H9 (cell line): ENCODE measurements at regions not wholly inside any gene's neighbourhood (a gene's known extent, or its start where the extent isn't known, plus 50 kb on each side); places are given as distances from the start of the nearest gene placed in this dataset.

ENCODE experiments used
- DNase-seq: peaks from one replicate; pipeline ENCODE4 v3.0.0-alpha.2; 2017
- H2AFZ ChIP-seq: one replicate; pipeline ENCODE4 v1.6.1; 2013; ENCODE audit warnings: mild to moderate bottlenecking, low read length, control low read depth, moderate library complexity
- H2AK5ac ChIP-seq: 2 replicates; pipeline ENCODE4 v1.6.1; 2013; ENCODE audit warnings: low read length, control low read depth, mixed read lengths; ENCODE audit not compliant: insufficient read length
- H2BK120ac ChIP-seq: one replicate; pipeline ENCODE4 v1.6.1; 2013; ENCODE audit warnings: low read depth, mild to moderate bottlenecking, low read length, control low read depth, inconsistent platforms; ENCODE audit not compliant: poor library complexity, severe bottlenecking
- H2BK12ac ChIP-seq: 2 replicates; pipeline ENCODE4 v1.6.1; 2013; ENCODE audit warnings: low read length, control low read depth, mixed read lengths, low read depth; ENCODE audit not compliant: insufficient read length
- H2BK15ac ChIP-seq: 2 replicates; pipeline ENCODE4 v1.6.1; 2013; ENCODE audit warnings: low read depth, low read length, control low read depth
- H2BK20ac ChIP-seq: one replicate; pipeline ENCODE4 v1.6.1; 2013; ENCODE audit warnings: low read depth, mild to moderate bottlenecking, low read length, control low read depth, inconsistent platforms; ENCODE audit not compliant: poor library complexity, severe bottlenecking
- H2BK5ac ChIP-seq: 2 replicates; pipeline ENCODE4 v1.6.1; 2013; ENCODE audit warnings: low read length, control low read depth, mixed read lengths; ENCODE audit not compliant: insufficient read length
- H3K14ac ChIP-seq: 2 replicates; pipeline ENCODE4 v1.6.1; 2013; ENCODE audit warnings: low read length, control low read depth; ENCODE audit not compliant: insufficient read depth
- H3K18ac ChIP-seq: 2 replicates; pipeline ENCODE4 v1.6.1; 2013; ENCODE audit warnings: low read depth, mild to moderate bottlenecking, mixed read lengths, low read length, control low read depth; ENCODE audit not compliant: insufficient read length
- H3K23ac ChIP-seq: 2 replicates; pipeline ENCODE4 v1.6.1; 2013; ENCODE audit warnings: low read length, control low read depth, mixed read lengths, low read depth; ENCODE audit not compliant: insufficient read length
- H3K23me2 ChIP-seq: 2 replicates; pipeline ENCODE4 v1.6.1; 2013; ENCODE audit warnings: low read depth, mild to moderate bottlenecking, mixed read lengths, low read length, control low read depth; ENCODE audit not compliant: insufficient read length, poor library complexity, severe bottlenecking
- H3K27ac ChIP-seq: 2 replicates; pipeline ENCODE4 v1.5.1; 2013; ENCODE audit warnings: low read length, control low read depth, mixed read lengths, low read depth; ENCODE audit not compliant: insufficient read length
- H3K27me3 ChIP-seq: 2 replicates; pipeline ENCODE4 v1.6.1; 2013; ENCODE audit warnings: low read length, control low read depth, inconsistent platforms; ENCODE audit not compliant: insufficient read depth
- H3K4ac ChIP-seq: 2 replicates; pipeline ENCODE4 v1.6.1; 2013; ENCODE audit warnings: low read depth, mild to moderate bottlenecking, control low read depth, inconsistent platforms, low read length, moderate library complexity
- H3K4me1 ChIP-seq: 2 replicates; pipeline ENCODE4 v1.6.1; 2013; ENCODE audit warnings: low read length, control low read depth, inconsistent platforms; ENCODE audit not compliant: insufficient read depth
- H3K4me2 ChIP-seq: 2 replicates; pipeline ENCODE4 v1.6.1; 2013; ENCODE audit warnings: low read length, control low read depth, mixed read lengths; ENCODE audit not compliant: insufficient read length, insufficient read depth
- H3K56ac ChIP-seq: 2 replicates; pipeline ENCODE4 v1.6.1; 2013; ENCODE audit warnings: low read depth, mild to moderate bottlenecking, mixed read lengths, low read length, control low read depth; ENCODE audit not compliant: insufficient read length
- H3K79me1 ChIP-seq: 2 replicates; pipeline ENCODE4 v1.6.1; 2013; ENCODE audit warnings: low read depth, mild to moderate bottlenecking, moderate library complexity, low read length, control low read depth, inconsistent platforms; ENCODE audit not compliant: insufficient read depth, poor library complexity, severe bottlenecking
- H3K79me2 ChIP-seq: 2 replicates; pipeline ENCODE4 v1.6.1; 2013; ENCODE audit warnings: low read length, control low read depth, inconsistent platforms; ENCODE audit not compliant: insufficient read depth
- H3K9ac ChIP-seq: 2 replicates; pipeline ENCODE4 v1.6.1; 2013; ENCODE audit warnings: low read length, control low read depth, mixed read lengths; ENCODE audit not compliant: insufficient read length; ENCODE audit errors: extremely low read depth
- H3K9me3 ChIP-seq: one replicate; pipeline ENCODE4 v1.6.1; 2013; ENCODE audit warnings: low read depth, low read length, inconsistent platforms; ENCODE audit not compliant: control insufficient read depth
- H3T11ph ChIP-seq: one replicate; pipeline ENCODE4 v1.6.1; 2013; ENCODE audit warnings: mild to moderate bottlenecking, low read length, control low read depth, inconsistent platforms
- H4K20me1 ChIP-seq: one replicate; pipeline ENCODE4 v1.6.1; 2013; ENCODE audit not compliant: control insufficient read depth, insufficient read length, insufficient read depth
- H4K5ac ChIP-seq: 2 replicates; pipeline ENCODE4 v1.6.1; 2013; ENCODE audit warnings: low read depth, mild to moderate bottlenecking, mixed read lengths, low read length, control low read depth; ENCODE audit not compliant: insufficient read length
- H4K8ac ChIP-seq: replicated peaks from 2 replicates; pipeline ENCODE4 v1.6.1; 2013; ENCODE audit warnings: low read length, control low read depth, mixed read lengths, low read depth; ENCODE audit not compliant: insufficient read length
- H4K91ac ChIP-seq: 2 replicates; pipeline ENCODE4 v1.6.1; 2013; ENCODE audit warnings: low read depth, mild to moderate bottlenecking, moderate library complexity, mixed read lengths, low read length, control low read depth; ENCODE audit not compliant: insufficient read length
- H3K27ac Mint-ChIP-seq, 3 experiments: 2 replicates in 2 of 3; 3 replicates in 1 of 3; pipeline ENCODE4 v1.8.0; 2020 to 2021; ENCODE audit warnings: mixed read lengths in 3 of 3, mild to moderate bottlenecking in 1 of 3, moderate library complexity in 1 of 3
- H3K27me3 Mint-ChIP-seq: 2 replicates; pipeline ENCODE4 v1.8.0; 2021; ENCODE audit warnings: low read depth, mild to moderate bottlenecking, moderate library complexity, mixed read lengths
- H3K36me3 Mint-ChIP-seq, 3 experiments: 2 replicates in 2 of 3; 3 replicates in 1 of 3; pipeline ENCODE4 v1.8.0; 2020 to 2021; ENCODE audit warnings: low read depth in 3 of 3, mixed read lengths in 3 of 3; ENCODE audit not compliant: insufficient read depth in 1 of 3
- H3K4me1 Mint-ChIP-seq, 2 experiments: 2 replicates each; pipeline ENCODE4 v1.8.0; 2020; ENCODE audit warnings: mixed read lengths in 2 of 2
- H3K4me3 Mint-ChIP-seq, 2 experiments: 2 replicates in 1 of 2; 3 replicates in 1 of 2; pipeline ENCODE4 v1.8.0; 2020 to 2021; ENCODE audit warnings: mild to moderate bottlenecking in 2 of 2, mixed read lengths in 2 of 2, moderate library complexity in 1 of 2
- H3K9me3 Mint-ChIP-seq, 2 experiments: 2 replicates in 1 of 2; 3 replicates in 1 of 2; pipeline ENCODE4 v1.8.0; 2020; ENCODE audit warnings: mild to moderate bottlenecking in 2 of 2, mixed read lengths in 2 of 2, moderate library complexity in 1 of 2
- CTCF ChIP-seq: fragments of 200-600 bp; sonication (generic); conservative IDR thresholded peaks from 3 replicates; pipeline ENCODE4 v1.8.0; 2021; ENCODE audit warnings: antibody characterized with exemption, mild to moderate bottlenecking
- WGBS: extraction: QIAGEN DNeasy Blood & Tissue Kit; methylation state at CpG from one replicate; pipeline ENCODE4 v1.1.7; 2013; ENCODE audit warnings: missing lambda C conversion rate, low lambda C conversion rate, mixed read lengths; ENCODE audit not compliant: insufficient read length; ENCODE audit errors: extremely low coverage; 5-methylcytosine and 5-hydroxymethylcytosine counted together

DNA sequence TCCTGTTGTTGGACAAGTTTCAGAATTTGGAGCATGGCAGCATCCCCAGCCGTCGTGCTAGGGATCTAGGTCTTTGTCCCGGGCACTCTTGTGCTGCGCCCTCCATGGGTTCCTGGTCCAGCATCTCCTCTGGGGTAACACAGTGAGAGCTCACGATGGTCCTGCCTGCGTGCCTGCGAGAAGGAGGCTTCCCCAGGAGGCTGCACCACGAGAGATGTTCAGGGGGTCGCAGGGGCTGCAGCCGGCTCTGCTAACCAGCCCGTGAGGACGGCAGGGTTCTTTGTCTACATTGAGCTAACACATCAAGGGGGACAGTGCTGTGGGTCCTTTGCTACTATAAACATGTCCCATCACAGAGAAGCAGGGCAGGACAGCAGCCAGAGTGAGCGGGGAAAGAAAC, 103.9 kb upstream of the SOX1 start:
- Histone ChIP-seq H4K5ac (no peak overlapping the region), H2AFZ (no peak overlapping the region), H3K14ac (no peak overlapping the region), H2BK5ac (no peak overlapping the region), H3K9ac (no peak overlapping the region), H3K18ac (no peak overlapping the region), H4K91ac (no peak overlapping the region), H3K27ac (no peak overlapping the region), H2BK120ac (no peak overlapping the region), H3K4ac (no peak overlapping the region), H2BK20ac (no peak overlapping the region), H2AK5ac (no peak overlapping the region), H3K4me2 (no peak overlapping the region), H2BK15ac (no peak overlapping the region), H3K4me1 (no peaks in the 10 kb centered on the region), H3T11ph (no peak overlapping the region), H3K23ac (no peak overlapping the region), H3K56ac (no peak overlapping the region), H3K79me2 (no peaks in the 10 kb centered on the region), H2BK12ac (no peak overlapping the region), H4K20me1 (no peaks in the 10 kb centered on the region), H3K27me3 (no peaks in the 10 kb centered on the region), H3K79me1 (no peaks in the 10 kb centered on the region), H3K9me3 (no peaks in the 10 kb centered on the region), H3K23me2 (no peaks in the 10 kb centered on the region), H4K8ac (no peak overlapping the region)
- TF ChIP-seq CTCF, result no peak
- H3K4me3 Mint-ChIP-seq, result no peak overlapping the region
- H3K27me3 Mint-ChIP-seq, result peaks cover 14% of the 10 kb centered on the region
- no peak overlapping the region for H3K27ac Mint-ChIP-seq
- no CpG with 5 or more reads among the region's 13 CpGs for WGBS
- H3K9me3 Mint-ChIP-seq, result no peaks in the 10 kb centered on the region
- no peaks in the 10 kb centered on the region for H3K36me3 Mint-ChIP-seq
- peak; percentile 23 for DNase-seq
- H3K4me1 Mint-ChIP-seq, result no peaks in the 10 kb centered on the region
